HepG2 (cell line): ENCODE measurements at regions not wholly inside any gene's neighbourhood (a gene's known extent, or its start where the extent isn't known, plus 50 kb on each side); places are given as distances from the start of the nearest gene placed in this dataset.

Experiments
- ATAC-seq: fragments of 200-7000 bp; cut with Tn5 transposase; 3 replicates; pipeline ENCODE4 v1.9.1; 2020; ENCODE audit warnings: mild to moderate bottlenecking, moderate library complexity
- BruUV-seq: library from RNA; stranded (reverse); fragments of 400-500 nt; replicated peaks from 2 replicates; lab custom pipeline; 2021; lab: Mats Ljungman, UMichigan
- CTCF ChIA-PET: fragments of 300-600 bp; formaldehyde crosslinking; extraction: SDS; loops from one replicate; lab custom pipeline; 2021; ENCODE audit warnings: low total read pairs, inconsistent platforms, low intra/inter-chr PET ratio; lab: Yijun Ruan, JAX
- POLR2A ChIA-PET: fragments of 350-600 bp; sonication (Branson Sonifier 250); formaldehyde crosslinking; loops from one replicate; lab custom pipeline; 2020; ENCODE audit warnings: antibody characterized with exemption, inconsistent platforms; lab: Yijun Ruan, JAX
- DNase-seq: peaks from one replicate; pipeline ENCODE4 v3.0.0-alpha.2; 2015; ENCODE audit warnings: low spot score
- FAIRE-seq: peaks from 3 replicates; lab custom pipeline; 2011; peaks lifted over from hg19 to GRCh38; lab: Jason Lieb, UNC
- H2AFZ ChIP-seq: one replicate; pipeline ENCODE4 v1.6.1; 2011; ENCODE audit warnings: low read length, inconsistent platforms
- H3K27ac ChIP-seq: fragments of 300-600 bp; 3 replicates; pipeline ENCODE4 v1.8.0; 2011; ENCODE audit warnings: mixed run types, mild to moderate bottlenecking, mixed read lengths, low read length, inconsistent platforms; ENCODE audit not compliant: insufficient read depth; ENCODE audit errors: extremely low read length
- H3K27me3 ChIP-seq, 2 experiments: fragments of 200-600 bp in 1 of 2; 2 replicates in 1 of 2; 3 replicates in 1 of 2; pipeline versions ENCODE4 v1.6.0 to v1.8.0; 2011; ENCODE audit warnings: low read length in 2 of 2, mild to moderate bottlenecking in 2 of 2, moderate library complexity in 2 of 2, inconsistent platforms in 1 of 2; ENCODE audit not compliant: insufficient read depth in 2 of 2, control insufficient read depth in 1 of 2
- H3K36me3 ChIP-seq, 2 experiments: fragments of 200-600 bp in 1 of 2; replicated peaks in 1 of 2; 2 replicates in 1 of 2; 3 replicates in 1 of 2; pipeline versions ENCODE4 v1.5.1 to v1.8.0; 2011; ENCODE audit warnings: low read length in 2 of 2, inconsistent platforms in 1 of 2; ENCODE audit not compliant: insufficient read depth in 2 of 2, control insufficient read depth in 1 of 2
- H3K4me1 ChIP-seq: 2 replicates; pipeline ENCODE4 v1.5.1; 2012; ENCODE audit warnings: low read length, inconsistent platforms; ENCODE audit not compliant: insufficient read depth
- H3K4me2 ChIP-seq: 2 replicates; pipeline ENCODE4 v1.6.0; 2011; ENCODE audit warnings: low read depth, low read length, inconsistent platforms
- H3K4me3 ChIP-seq, 3 experiments: fragments of 200-600 bp in 1 of 3; sonication (generic), shearing (Covaris generic) in 1 of 3; replicated peaks in 1 of 3; 2 replicates each; pipeline ENCODE4 v1.5.1; 2011 to 2016; ENCODE audit warnings: low read length in 3 of 3, inconsistent platforms in 2 of 3, low read depth in 2 of 3, mild to moderate bottlenecking in 2 of 3, control low read depth in 1 of 3, mixed read lengths in 1 of 3; ENCODE audit not compliant: insufficient read depth in 1 of 3
- H3K79me2 ChIP-seq: one replicate; pipeline ENCODE4 v1.6.1; 2011; ENCODE audit warnings: low read length, inconsistent platforms; ENCODE audit not compliant: insufficient read depth
- H3K9ac ChIP-seq: 2 replicates; pipeline ENCODE4 v1.6.0; 2011; ENCODE audit warnings: mild to moderate bottlenecking, low read depth, low read length, inconsistent platforms; ENCODE audit not compliant: insufficient read depth
- H3K9me3 ChIP-seq: 2 replicates; pipeline ENCODE4 v1.5.1; 2012; ENCODE audit warnings: mild to moderate bottlenecking, low read length
- H4K20me1 ChIP-seq: 2 replicates; pipeline ENCODE4 v1.6.0; 2011; ENCODE audit warnings: inconsistent platforms, mild to moderate bottlenecking, low read length, moderate library complexity; ENCODE audit not compliant: insufficient read depth
- MXI1 ChIP-seq: IDR thresholded peaks from 3 replicates; pipeline ENCODE4 v1.6.1; 2012; ENCODE audit warnings: low read depth, low read length, inconsistent platforms, borderline replicate concordance
- SALL2 ChIP-seq: sonication (generic); formaldehyde crosslinking; IDR thresholded peaks from 2 replicates; pipeline ENCODE4 v1.8.1; 2023; ENCODE audit warnings: mild to moderate bottlenecking, missing genetic modification reagents, inconsistent platforms
- ZNF296 ChIP-seq: sonication (generic); formaldehyde crosslinking; conservative IDR thresholded peaks from 2 replicates; pipeline ENCODE4 v1.5.0; 2020; ENCODE audit warnings: mild to moderate bottlenecking, missing genetic modification reagents
- ZNF567 ChIP-seq: sonication (generic); formaldehyde crosslinking; IDR thresholded peaks from 2 replicates; pipeline ENCODE4 v1.8.1; 2023; ENCODE audit warnings: mild to moderate bottlenecking, missing genetic modification reagents, borderline replicate concordance
- WGBS: methylation state at CpG from one replicate; pipeline ENCODE4 v1.1.6; 2017; ENCODE audit warnings: low lambda C conversion rate; 5-methylcytosine and 5-hydroxymethylcytosine counted together
- in situ Hi-C: cut with HindIII; loops from 2 replicates; pipeline ENCODE4 v1.10.0; 2017; ENCODE audit warnings: low pct_unique_long_range_greater_than_20kb; ENCODE audit not compliant: extremely low pct_ligation_motif_present
- intact Hi-C: fragments of 100-400 bp; cut with micrococcal nuclease; formaldehyde crosslinking; loops from one replicate; pipeline ENCODE4 v1.10.0; 2022; ENCODE audit not compliant: unreplicated experiment
- TF ChIP-seq, protein P1 (sequence below): IDR thresholded peaks from 2 replicates; pipeline ENCODE4 v1.6.1; 2016; ENCODE audit warnings: missing compliant biosample characterization, missing genetic modification reagents, borderline replicate concordance
- TF ChIP-seq, protein P2 (sequence below), 2 experiments: IDR thresholded peaks; 2 replicates each; pipeline ENCODE4 v1.6.1; 2011 to 2012; ENCODE audit warnings: low read length in 2 of 2, borderline replicate concordance in 1 of 2, low read depth in 1 of 2, mild to moderate bottlenecking in 1 of 2, moderate library complexity in 1 of 2

DNA sequence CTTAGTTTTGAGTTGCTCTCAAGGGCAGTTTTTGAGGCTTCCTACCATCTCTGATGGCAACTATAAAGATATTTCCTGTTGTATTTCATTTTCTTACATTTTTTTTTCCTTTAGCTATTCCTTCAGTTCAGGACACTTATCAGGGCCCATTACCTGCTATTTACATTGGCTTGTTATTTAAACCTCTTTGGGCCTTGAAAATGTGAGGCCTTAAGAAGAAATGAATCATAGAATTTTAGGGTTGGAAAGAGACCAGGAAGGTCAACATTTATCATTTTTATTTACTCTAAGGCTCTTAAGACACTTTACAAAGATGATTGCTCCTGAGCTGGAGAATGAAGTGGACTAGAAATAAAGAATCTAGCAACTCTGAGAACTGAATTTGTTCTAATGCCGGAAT lies 335.2 kb downstream of the DTWD2 start:
- in situ Hi-C loops: no loop called here
- peaks cover 19% of the 10 kb centered on the region for H3K9me3 ChIP-seq
- ChIA-PET CTCF (no interaction called here), POLR2A (no interaction called here)
- intact Hi-C loops: no loop called here
- WGBS: 63% methylated on average over 1 of the region's 1 CpG
- no peaks in the 10 kb centered on the region for H3K79me2 ChIP-seq
- no peak overlapping the region for H3K9ac ChIP-seq
- H4K20me1 ChIP-seq: no peaks in the 10 kb centered on the region
- H3K36me3 ChIP-seq: no peaks in the 10 kb centered on the region
- H3K4me2 ChIP-seq: no peak overlapping the region
- 0 out of 5 replicates have a peak, but pooled peaks cover 0 to 1% of the 10 kb centered on the region in 2 experiments for H3K27me3 ChIP-seq
- no peak overlapping the region for H2AFZ ChIP-seq
- ATAC-seq: no peak
- no TSS peak for BruUV-seq
- no peaks in the 10 kb centered on the region for H3K4me1 ChIP-seq
- TF ChIP-seq SALL2 (no peak), MXI1 (no peak), ZNF296 (CRISPR knock-in tag) (no peak), ZNF567 (CRISPR knock-in tag) (no peak)
- TF ChIP-seq, protein P1, sequence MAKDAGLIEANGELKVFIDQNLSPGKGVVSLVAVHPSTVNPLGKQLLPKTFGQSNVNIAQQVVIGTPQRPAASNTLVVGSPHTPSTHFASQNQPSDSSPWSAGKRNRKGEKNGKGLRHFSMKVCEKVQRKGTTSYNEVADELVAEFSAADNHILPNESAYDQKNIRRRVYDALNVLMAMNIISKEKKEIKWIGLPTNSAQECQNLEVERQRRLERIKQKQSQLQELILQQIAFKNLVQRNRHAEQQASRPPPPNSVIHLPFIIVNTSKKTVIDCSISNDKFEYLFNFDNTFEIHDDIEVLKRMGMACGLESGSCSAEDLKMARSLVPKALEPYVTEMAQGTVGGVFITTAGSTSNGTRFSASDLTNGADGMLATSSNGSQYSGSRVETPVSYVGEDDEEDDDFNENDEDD (CRISPR knock-in tag): no peak
- TF ChIP-seq, protein P2, sequence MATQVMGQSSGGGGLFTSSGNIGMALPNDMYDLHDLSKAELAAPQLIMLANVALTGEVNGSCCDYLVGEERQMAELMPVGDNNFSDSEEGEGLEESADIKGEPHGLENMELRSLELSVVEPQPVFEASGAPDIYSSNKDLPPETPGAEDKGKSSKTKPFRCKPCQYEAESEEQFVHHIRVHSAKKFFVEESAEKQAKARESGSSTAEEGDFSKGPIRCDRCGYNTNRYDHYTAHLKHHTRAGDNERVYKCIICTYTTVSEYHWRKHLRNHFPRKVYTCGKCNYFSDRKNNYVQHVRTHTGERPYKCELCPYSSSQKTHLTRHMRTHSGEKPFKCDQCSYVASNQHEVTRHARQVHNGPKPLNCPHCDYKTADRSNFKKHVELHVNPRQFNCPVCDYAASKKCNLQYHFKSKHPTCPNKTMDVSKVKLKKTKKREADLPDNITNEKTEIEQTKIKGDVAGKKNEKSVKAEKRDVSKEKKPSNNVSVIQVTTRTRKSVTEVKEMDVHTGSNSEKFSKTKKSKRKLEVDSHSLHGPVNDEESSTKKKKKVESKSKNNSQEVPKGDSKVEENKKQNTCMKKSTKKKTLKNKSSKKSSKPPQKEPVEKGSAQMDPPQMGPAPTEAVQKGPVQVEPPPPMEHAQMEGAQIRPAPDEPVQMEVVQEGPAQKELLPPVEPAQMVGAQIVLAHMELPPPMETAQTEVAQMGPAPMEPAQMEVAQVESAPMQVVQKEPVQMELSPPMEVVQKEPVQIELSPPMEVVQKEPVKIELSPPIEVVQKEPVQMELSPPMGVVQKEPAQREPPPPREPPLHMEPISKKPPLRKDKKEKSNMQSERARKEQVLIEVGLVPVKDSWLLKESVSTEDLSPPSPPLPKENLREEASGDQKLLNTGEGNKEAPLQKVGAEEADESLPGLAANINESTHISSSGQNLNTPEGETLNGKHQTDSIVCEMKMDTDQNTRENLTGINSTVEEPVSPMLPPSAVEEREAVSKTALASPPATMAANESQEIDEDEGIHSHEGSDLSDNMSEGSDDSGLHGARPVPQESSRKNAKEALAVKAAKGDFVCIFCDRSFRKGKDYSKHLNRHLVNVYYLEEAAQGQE (IDR thresholded peaks at IDR 0.05; ENCODE audit: borderline replicate concordance in 1 of 2, low read depth in 1 of 2, low read length in 2 of 2): no peak
- TF ChIP-seq, all 625 proteins: peak for 0
- Histone ChIP-seq H3K4me3 (no peak overlapping the region), H3K27ac (no peak overlapping the region)
- FAIRE-seq (no peak), DNase-seq (no peak)
